Testis (tissue), 2 donors: ENCODE measurements at regions not wholly inside any gene's neighbourhood (a gene's known extent, or its start where the extent isn't known, plus 50 kb on each side); places are given as distances from the start of the nearest gene placed in this dataset.

Source experiments
- CTCF ChIP-seq, 3 experiments: fragments of 450-650 bp in 2 of 3; fragments of 200-600 bp in 1 of 3; sonication (generic) in 1 of 3; IDR thresholded peaks; one replicate each; pipeline ENCODE4 v1.5.1; 2016 to 2019; ENCODE audit warnings: antibody characterized with exemption in 3 of 3, mild to moderate bottlenecking in 2 of 3, moderate library complexity in 1 of 3
- POLR2A ChIP-seq: fragments of 450-650 bp; IDR thresholded peaks from one replicate; pipeline ENCODE4 v1.6.1; 2017; ENCODE audit warnings: antibody characterized with exemption, mild to moderate bottlenecking, moderate library complexity

- TF ChIP-seq CTCF (IDR thresholded peaks at IDR 0.05) (no peak), POLR2A (no peak)
Observed at GRCh38 chr16:80202831-80203413, 337.9 kb upstream of the DYNLRB2 start.
